Fibroblast of lung (primary cell): ENCODE measurements at regions not wholly inside any gene's neighbourhood (a gene's known extent, or its start where the extent isn't known, plus 50 kb on each side); places are given as distances from the start of the nearest gene placed in this dataset.

Source experiments
- DNase-seq, 2 donors: peaks; one replicate each; pipeline versions ENCODE4 v3.0.0 to v3.0.0-alpha.2; 2010; ENCODE audit warnings: low read depth in 2 of 2
- H2AFZ ChIP-seq: 2 replicates; pipeline ENCODE4 v1.5.1; 2012; ENCODE audit warnings: low read length, control low read depth, inconsistent platforms
- H3K27ac ChIP-seq: 2 replicates; pipeline ENCODE4 v1.5.1; 2011; ENCODE audit warnings: low read length, control low read depth; ENCODE audit not compliant: insufficient read depth
- H3K27me3 ChIP-seq: 2 replicates; pipeline ENCODE4 v1.5.1; 2011; ENCODE audit warnings: mild to moderate bottlenecking, low read length; ENCODE audit not compliant: control insufficient read depth, insufficient read depth
- H3K36me3 ChIP-seq: 2 replicates; pipeline ENCODE4 v1.5.1; 2011; ENCODE audit warnings: low read length; ENCODE audit not compliant: control insufficient read depth, insufficient read depth
- H3K4me1 ChIP-seq: 2 replicates; pipeline ENCODE4 v1.5.1; 2011; ENCODE audit warnings: low read length; ENCODE audit not compliant: control insufficient read depth, insufficient read depth; ENCODE audit errors: extremely low read depth
- H3K4me2 ChIP-seq: 2 replicates; pipeline ENCODE4 v1.5.1; 2011; ENCODE audit warnings: low read length, control low read depth; ENCODE audit not compliant: insufficient read depth; ENCODE audit errors: extremely low read depth
- H3K4me3 ChIP-seq, 4 experiments: fragments of 200-600 bp in 1 of 4; sonication (generic) in 1 of 4; replicated peaks in 1 of 4; 2 replicates each; pipeline ENCODE4 v1.5.1; 2011 to 2016; ENCODE audit warnings: low read length in 4 of 4, low read depth in 3 of 4, mild to moderate bottlenecking in 3 of 4, control low read depth in 2 of 4, inconsistent platforms in 1 of 4, mixed read lengths in 1 of 4; ENCODE audit not compliant: insufficient read depth in 1 of 4; ENCODE audit errors: control extremely low read depth in 1 of 4
- H3K79me2 ChIP-seq: 2 replicates; pipeline ENCODE4 v1.5.1; 2012; ENCODE audit warnings: mild to moderate bottlenecking, low read length, inconsistent platforms; ENCODE audit not compliant: control insufficient read depth, insufficient read depth
- H3K9ac ChIP-seq: 2 replicates; pipeline ENCODE4 v1.5.1; 2011; ENCODE audit warnings: mild to moderate bottlenecking, low read length, control low read depth; ENCODE audit not compliant: insufficient read depth
- H3K9me3 ChIP-seq: 2 replicates; pipeline ENCODE4 v1.5.1; 2012; ENCODE audit warnings: low read depth, low read length; ENCODE audit not compliant: control insufficient read depth, insufficient read depth
- H4K20me1 ChIP-seq: 2 replicates; pipeline ENCODE4 v1.5.1; 2011; ENCODE audit warnings: low read length; ENCODE audit not compliant: control insufficient read depth, insufficient read depth; ENCODE audit errors: extremely low read depth
- EZH2 ChIP-seq: IDR thresholded peaks from 2 replicates; pipeline ENCODE4 v1.5.1; 2012; ENCODE audit warnings: low read length, control low read depth, mild to moderate bottlenecking; ENCODE audit errors: missing control alignments
- TF ChIP-seq, protein P1 (sequence below), 2 donors: IDR thresholded peaks in 1 of 2; conservative IDR thresholded peaks in 1 of 2; 1 replicate in 1 of 2; 2 replicates in 1 of 2; pipeline ENCODE4 v1.5.1; 2011 to 2012; ENCODE audit warnings: low read length in 2 of 2, control low read depth in 1 of 2, inconsistent platforms in 1 of 2, low read depth in 1 of 2, mild to moderate bottlenecking in 1 of 2

DNA sequence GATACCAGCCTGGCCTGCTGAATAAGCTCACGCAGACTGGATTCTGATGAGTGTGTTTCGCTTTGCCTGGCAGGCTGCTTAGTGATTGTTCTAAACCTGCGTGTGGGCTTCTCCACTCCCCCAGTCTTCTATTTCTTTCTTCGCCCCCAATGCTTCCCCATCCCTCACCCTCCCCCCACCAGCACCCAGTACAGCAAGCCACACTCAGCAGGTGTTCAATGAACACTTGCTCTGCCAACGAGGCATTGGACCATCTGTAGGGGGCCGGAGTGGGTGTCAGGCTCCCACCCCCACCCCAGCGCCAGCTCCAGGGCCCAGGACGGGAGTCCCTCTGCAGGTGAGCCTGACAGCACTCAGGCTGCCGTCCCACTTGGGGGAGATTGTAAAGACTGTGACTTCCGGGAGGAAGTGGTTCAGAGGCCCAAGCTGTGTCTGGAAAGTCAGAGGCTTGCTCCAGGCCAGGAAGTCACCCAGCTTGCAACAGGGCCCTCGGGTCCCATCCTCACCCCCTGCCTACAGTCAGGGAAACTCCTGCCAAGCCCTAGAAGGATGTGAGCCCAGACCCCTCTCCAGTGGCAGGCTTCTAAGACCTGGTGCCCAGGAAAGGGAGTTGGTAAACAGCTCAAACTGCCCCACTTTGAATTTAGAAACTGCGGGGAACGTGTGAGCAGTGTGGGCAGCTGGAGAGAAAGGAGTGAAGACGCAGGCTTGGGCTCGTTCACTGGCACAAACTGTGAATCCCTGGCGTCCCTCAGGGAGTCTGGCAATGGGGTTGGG lies 66.3 kb upstream of the PRDM11 start:
- no peaks in the 10 kb centered on the region for H3K79me2 ChIP-seq
- DNase-seq: no peak
- no peak overlapping the region for H3K9ac ChIP-seq
- H3K27ac ChIP-seq: no peak overlapping the region
- H3K36me3 ChIP-seq: no peaks in the 10 kb centered on the region
- no peak overlapping the region for H3K4me3 ChIP-seq
- no peak for TF ChIP-seq EZH2
- TF ChIP-seq, protein P1, sequence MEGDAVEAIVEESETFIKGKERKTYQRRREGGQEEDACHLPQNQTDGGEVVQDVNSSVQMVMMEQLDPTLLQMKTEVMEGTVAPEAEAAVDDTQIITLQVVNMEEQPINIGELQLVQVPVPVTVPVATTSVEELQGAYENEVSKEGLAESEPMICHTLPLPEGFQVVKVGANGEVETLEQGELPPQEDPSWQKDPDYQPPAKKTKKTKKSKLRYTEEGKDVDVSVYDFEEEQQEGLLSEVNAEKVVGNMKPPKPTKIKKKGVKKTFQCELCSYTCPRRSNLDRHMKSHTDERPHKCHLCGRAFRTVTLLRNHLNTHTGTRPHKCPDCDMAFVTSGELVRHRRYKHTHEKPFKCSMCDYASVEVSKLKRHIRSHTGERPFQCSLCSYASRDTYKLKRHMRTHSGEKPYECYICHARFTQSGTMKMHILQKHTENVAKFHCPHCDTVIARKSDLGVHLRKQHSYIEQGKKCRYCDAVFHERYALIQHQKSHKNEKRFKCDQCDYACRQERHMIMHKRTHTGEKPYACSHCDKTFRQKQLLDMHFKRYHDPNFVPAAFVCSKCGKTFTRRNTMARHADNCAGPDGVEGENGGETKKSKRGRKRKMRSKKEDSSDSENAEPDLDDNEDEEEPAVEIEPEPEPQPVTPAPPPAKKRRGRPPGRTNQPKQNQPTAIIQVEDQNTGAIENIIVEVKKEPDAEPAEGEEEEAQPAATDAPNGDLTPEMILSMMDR (conservative IDR thresholded peaks at IDR 0.05 in 1 of 2, IDR thresholded peaks at IDR 0.05 in 1 of 2; ENCODE audit: low read depth in 1 of 2, low read length in 2 of 2): no peak
- no peak overlapping the region for H3K4me2 ChIP-seq
- no peaks in the 10 kb centered on the region for H3K9me3 ChIP-seq
- peaks cover 1% of the 10 kb centered on the region for H3K27me3 ChIP-seq
- peaks cover 3% of the 10 kb centered on the region for H3K4me1 ChIP-seq
- no peaks in the 10 kb centered on the region for H4K20me1 ChIP-seq
- no peak overlapping the region for H2AFZ ChIP-seq

DNA sequence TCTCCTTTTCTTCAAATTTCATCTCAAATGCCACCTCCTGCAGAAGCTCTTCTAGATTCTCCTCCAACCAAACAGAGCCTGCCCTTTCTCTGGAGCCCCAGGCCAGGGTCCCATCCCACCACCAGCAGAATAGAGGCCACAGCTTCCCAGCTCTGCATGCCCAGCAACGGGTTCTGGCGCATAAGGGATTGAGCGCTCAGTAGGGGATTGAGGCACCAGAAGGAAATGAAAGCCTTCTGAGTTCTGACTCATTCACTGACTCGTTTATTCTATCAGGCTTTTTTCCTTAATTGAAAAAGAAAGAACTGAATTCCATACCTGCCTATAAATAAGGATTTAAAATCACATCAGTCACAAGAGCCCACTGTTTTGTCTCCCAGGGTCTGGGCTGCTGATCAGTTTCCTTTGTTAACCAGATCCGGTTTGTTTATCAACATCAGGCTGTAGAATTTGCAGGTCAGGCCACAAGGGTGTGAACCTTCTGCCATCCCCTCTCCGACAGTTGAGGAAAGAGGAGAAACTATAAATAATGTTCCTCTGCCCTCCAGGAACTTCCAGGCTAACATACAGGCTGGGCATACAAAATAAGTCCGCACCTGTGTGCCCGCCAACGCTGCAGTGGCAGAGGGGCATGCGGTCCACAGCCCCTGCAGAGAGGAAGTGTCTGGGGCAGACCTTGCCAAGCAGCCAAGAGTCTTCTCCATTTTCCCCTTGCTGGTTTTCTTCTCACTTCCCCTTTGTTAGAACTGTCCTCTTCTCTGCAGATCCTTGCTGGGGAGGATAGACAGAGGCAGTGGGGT lies 63.5 kb upstream of the PRDM11 start:
- Histone ChIP-seq H3K4me1 (peaks cover 13% of the 10 kb centered on the region), H3K36me3 (no peaks in the 10 kb centered on the region), H3K27ac (no peak overlapping the region), H3K79me2 (no peaks in the 10 kb centered on the region), H2AFZ (no peak overlapping the region), H3K4me3 (no peak overlapping the region), H3K4me2 (no peak overlapping the region), H4K20me1 (no peaks in the 10 kb centered on the region), H3K27me3 (no peaks in the 10 kb centered on the region), H3K9ac (no peak overlapping the region), H3K9me3 (no peaks in the 10 kb centered on the region)
- TF ChIP-seq EZH2: no peak
- TF ChIP-seq, protein P1 (conservative IDR thresholded peaks at IDR 0.05 in 1 of 2, IDR thresholded peaks at IDR 0.05 in 1 of 2; ENCODE audit: low read depth in 1 of 2, low read length in 2 of 2): no peak
- no peak for DNase-seq

DNA sequence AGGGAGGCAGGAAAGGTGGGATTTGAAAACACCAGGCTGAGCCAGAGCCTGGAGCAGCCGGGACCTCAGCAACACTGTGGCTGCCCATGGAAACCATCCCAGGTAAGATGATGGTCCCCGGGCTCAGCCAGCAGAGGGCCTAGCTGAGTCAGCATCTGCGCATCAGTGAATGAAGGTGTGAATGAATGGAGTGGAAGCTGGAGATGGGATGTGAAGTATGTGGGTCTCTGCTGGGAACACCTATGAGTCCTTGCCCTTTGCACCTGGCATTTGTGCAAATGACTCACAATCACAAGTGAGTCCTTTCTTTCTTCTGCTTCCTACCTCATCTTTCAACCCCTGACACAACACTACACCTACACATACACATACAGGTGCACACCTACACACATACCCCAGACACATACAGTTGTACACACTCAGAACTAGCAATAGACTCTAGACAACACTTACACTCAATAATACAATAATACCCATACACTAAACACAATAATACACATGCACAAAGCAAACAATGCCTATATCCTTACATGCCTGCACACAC lies 62.8 kb upstream of the PRDM11 start:
- no peak for TF ChIP-seq EZH2
- TF ChIP-seq, protein P1 (conservative IDR thresholded peaks at IDR 0.05 in 1 of 2, IDR thresholded peaks at IDR 0.05 in 1 of 2; ENCODE audit: low read depth in 1 of 2, low read length in 2 of 2): peak; percentile 11 to 50
- no peaks in the 10 kb centered on the region for H4K20me1 ChIP-seq
- no peak overlapping the region for H2AFZ ChIP-seq
- no peak overlapping the region for H3K4me2 ChIP-seq
- no peak for DNase-seq
- H3K4me3 ChIP-seq: no peak overlapping the region
- no peaks in the 10 kb centered on the region for H3K79me2 ChIP-seq
- H3K9me3 ChIP-seq: no peaks in the 10 kb centered on the region
- peaks cover 20% of the 10 kb centered on the region for H3K4me1 ChIP-seq
- H3K36me3 ChIP-seq: no peaks in the 10 kb centered on the region
- H3K27ac ChIP-seq: no peak overlapping the region
- no peak overlapping the region for H3K9ac ChIP-seq
- no peaks in the 10 kb centered on the region for H3K27me3 ChIP-seq
